ENCODE measurements at regions not wholly inside any gene's neighbourhood (a gene's known extent, or its start where the extent isn't known, plus 50 kb on each side); places are given as distances from the start of the nearest gene placed in this dataset.

DNA sequence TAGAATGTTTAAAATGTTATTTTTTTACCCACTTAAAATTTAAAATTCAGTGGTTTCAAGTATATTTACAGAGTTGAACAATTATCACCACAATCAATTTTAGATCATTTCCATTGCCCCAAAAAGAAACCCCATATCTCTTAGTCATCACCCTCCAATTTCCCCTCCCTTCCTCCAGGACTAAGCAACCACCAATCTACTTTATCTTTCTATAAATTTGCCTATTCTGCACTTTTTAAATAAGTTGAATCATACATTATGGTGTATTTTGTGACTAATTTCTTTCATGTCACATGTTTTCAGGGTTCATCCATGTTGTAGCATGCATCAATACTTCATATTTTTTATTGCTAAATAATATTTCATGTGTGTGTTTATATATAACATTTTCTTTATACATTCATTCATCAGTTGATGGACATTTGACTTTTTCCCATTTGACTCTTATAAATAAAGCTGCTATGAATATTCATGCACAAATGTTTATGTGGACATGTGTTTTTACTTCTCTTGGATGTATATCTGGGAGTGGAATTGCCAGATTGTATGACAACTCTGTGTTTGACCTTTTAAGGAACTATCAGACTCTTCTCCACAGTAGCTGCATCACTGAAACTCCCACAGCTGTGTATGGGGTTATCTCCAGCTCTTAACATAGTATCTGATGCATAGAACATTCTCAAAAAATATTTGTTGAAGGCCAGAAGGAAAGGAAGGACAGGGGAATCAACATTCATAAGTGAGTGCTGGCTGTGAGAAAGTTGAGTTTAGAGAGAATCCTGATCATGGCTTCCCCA lies 107.8 kb upstream of the OXGR1 start:
- TF ChIP-seq, protein P1, sequence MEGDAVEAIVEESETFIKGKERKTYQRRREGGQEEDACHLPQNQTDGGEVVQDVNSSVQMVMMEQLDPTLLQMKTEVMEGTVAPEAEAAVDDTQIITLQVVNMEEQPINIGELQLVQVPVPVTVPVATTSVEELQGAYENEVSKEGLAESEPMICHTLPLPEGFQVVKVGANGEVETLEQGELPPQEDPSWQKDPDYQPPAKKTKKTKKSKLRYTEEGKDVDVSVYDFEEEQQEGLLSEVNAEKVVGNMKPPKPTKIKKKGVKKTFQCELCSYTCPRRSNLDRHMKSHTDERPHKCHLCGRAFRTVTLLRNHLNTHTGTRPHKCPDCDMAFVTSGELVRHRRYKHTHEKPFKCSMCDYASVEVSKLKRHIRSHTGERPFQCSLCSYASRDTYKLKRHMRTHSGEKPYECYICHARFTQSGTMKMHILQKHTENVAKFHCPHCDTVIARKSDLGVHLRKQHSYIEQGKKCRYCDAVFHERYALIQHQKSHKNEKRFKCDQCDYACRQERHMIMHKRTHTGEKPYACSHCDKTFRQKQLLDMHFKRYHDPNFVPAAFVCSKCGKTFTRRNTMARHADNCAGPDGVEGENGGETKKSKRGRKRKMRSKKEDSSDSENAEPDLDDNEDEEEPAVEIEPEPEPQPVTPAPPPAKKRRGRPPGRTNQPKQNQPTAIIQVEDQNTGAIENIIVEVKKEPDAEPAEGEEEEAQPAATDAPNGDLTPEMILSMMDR (IDR thresholded peaks at IDR 0.05): no peak
- TF ChIP-seq POLR2A (IDR thresholded peaks at IDR 0.05): no peak
